KOPT-K1 (cell line): ENCODE measurements at regions not wholly inside any gene's neighbourhood (a gene's known extent, or its start where the extent isn't known, plus 50 kb on each side); places are given as distances from the start of the nearest gene placed in this dataset.
"Not testable (repeated sequence)": the region's sequence is repeated elsewhere in the genome, so short reads cannot be mapped to it uniquely, and the experiment has no call there.

Experiments used
- H3K27ac ChIP-seq: fragments of 200-600 bp; sonication (generic); 2 replicates; pipeline ENCODE4 v1.5.1; 2016; ENCODE audit warnings: antibody characterized with exemption, mild to moderate bottlenecking, low read depth, low read length; ENCODE audit not compliant: poor library complexity, severe bottlenecking
- H3K36me3 ChIP-seq: fragments of 200-600 bp; sonication (generic); 2 replicates; pipeline ENCODE4 v1.5.1; 2017; ENCODE audit warnings: antibody characterized with exemption, mild to moderate bottlenecking, low read length, moderate library complexity; ENCODE audit not compliant: insufficient read depth
- H3K9me3 ChIP-seq: fragments of 200-600 bp; sonication (generic); 2 replicates; pipeline ENCODE4 v1.5.1; 2017; ENCODE audit warnings: antibody characterized with exemption, low read length, mild to moderate bottlenecking; ENCODE audit not compliant: insufficient read depth, poor library complexity, severe bottlenecking

- no peak overlapping the region for H3K27ac ChIP-seq
- no peaks in the 10 kb centered on the region for H3K9me3 ChIP-seq
- H3K36me3 ChIP-seq, result no peaks in the 10 kb centered on the region
These were observed 157.4 kb upstream of the FOXG1 start for GRCh38 chr14:28608851-28609828.

DNA sequence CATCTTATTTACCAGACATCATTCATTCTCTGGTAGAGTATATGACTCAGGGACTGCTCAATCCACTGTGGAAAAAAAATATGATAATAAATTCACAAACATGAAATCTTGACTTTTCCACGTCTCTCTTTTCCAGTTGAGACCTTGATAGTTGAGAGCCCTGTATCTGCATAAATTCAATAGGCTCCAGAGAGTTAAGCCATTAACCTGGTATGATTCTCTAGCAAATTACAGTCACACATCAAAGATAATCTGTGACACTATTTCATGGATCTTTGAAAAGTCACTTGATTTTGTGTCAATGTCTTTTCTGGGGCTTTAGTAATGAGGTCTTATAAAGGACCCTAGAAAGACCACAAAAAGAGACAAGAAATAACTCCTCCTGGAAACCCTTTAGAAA, 154.2 kb upstream of the FOXG1 start:
- H3K36me3 ChIP-seq, result no peaks in the 10 kb centered on the region
- no peaks in the 10 kb centered on the region for H3K9me3 ChIP-seq
- H3K27ac ChIP-seq, result no peak overlapping the region

DNA sequence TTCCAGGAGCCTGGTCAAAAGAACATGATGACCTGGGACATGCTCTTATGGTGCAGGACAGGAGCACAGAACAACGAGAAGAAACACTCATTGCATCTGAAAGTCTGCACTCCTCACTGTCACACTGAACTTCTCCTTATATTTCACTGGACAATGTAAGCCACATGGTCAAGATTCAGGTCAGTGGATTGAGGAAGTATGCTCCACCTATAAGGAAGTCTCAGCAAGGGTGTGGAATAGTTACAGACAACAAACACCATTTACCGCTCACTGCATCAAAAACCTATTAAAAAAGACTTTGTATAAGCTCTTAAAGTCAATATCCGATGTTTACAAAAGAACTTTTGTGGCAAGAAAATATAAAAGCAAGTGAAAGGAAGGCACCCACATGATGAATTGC, 153.1 kb upstream of the FOXG1 start:
- Histone ChIP-seq H3K36me3 (no peaks in the 10 kb centered on the region), H3K27ac (no peak overlapping the region), H3K9me3 (no peaks in the 10 kb centered on the region)

DNA sequence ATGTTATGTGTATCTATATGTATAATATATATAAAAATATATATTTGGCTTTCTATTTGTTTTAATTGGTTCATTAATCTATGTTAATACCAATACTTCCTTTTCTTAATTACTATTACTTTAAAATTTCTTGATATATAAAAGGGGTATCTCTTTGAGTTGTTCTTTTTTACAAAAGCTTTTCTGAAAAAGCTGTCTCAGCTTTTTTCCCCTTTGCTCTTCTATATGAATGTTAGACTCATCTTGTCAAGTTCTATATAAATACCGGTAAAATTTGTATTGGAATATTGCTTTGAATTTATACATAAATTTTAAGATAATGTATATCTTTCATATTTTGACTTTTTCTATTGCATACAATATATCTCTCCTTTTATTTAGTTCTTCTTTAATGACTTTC, 139.8 kb upstream of the FOXG1 start:
- no peaks in the 10 kb centered on the region for H3K9me3 ChIP-seq
- no peak overlapping the region for H3K27ac ChIP-seq
- no peaks in the 10 kb centered on the region for H3K36me3 ChIP-seq

DNA sequence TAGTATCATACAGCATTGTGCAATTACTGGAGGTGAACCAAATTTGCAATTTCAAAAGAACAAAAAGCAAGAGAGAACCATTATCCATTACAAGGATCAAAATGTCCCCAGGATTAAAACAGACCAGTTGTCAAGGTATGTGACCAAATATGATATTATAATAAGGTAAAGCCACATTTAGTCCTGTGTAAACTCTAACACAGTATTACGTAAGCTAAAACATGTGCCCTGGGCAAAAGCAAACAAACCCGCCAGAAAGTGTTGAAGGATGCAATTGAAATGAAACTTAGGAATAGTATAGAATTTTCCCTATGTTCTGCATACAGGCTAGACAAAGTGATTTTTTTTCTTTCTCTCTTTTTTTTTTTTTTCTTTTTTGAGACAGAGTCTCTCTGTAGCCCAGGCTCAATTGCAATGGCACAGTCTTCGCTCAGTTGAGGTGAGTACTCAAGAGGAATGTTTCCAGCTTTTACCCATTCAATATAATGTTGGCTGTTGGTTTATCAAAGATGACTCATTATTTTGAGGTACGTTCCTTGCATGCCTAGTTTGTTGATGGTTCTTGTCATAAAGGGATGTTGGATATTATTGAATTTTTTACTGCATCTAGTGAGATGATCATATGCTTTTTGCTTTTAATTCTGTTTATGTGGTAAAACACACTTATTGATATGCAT, 137.1 kb upstream of the FOXG1 start:
- H3K36me3 ChIP-seq, result no peaks in the 10 kb centered on the region
- H3K9me3 ChIP-seq, result no peaks in the 10 kb centered on the region

GRCh38 chr14:28630100-28630499, 136.5 kb upstream of the FOXG1 start:
- no peaks in the 10 kb centered on the region for H3K9me3 ChIP-seq
- no peak overlapping the region for H3K27ac ChIP-seq
- H3K36me3 ChIP-seq, result no peaks in the 10 kb centered on the region

More for the DNA sequence above, 137.1 kb upstream of the FOXG1 start:
- no peak overlapping the region for H3K27ac ChIP-seq

- no peaks in the 10 kb centered on the region for H3K36me3 ChIP-seq
- H3K27ac ChIP-seq, result no peak overlapping the region
- no peaks in the 10 kb centered on the region for H3K9me3 ChIP-seq
These were observed 131.2 kb upstream of the FOXG1 start for GRCh38 chr14:28635387-28635786.

GRCh38 chr14:28635816-28636215, 130.8 kb upstream of the FOXG1 start:
- H3K27ac ChIP-seq, H3K36me3 ChIP-seq, H3K9me3 ChIP-seq: not testable (repeated sequence)

- not testable (repeated sequence) for H3K27ac ChIP-seq, H3K36me3 ChIP-seq, H3K9me3 ChIP-seq
These were observed 125.4 kb upstream of the FOXG1 start for GRCh38 chr14:28641189-28641588.

DNA sequence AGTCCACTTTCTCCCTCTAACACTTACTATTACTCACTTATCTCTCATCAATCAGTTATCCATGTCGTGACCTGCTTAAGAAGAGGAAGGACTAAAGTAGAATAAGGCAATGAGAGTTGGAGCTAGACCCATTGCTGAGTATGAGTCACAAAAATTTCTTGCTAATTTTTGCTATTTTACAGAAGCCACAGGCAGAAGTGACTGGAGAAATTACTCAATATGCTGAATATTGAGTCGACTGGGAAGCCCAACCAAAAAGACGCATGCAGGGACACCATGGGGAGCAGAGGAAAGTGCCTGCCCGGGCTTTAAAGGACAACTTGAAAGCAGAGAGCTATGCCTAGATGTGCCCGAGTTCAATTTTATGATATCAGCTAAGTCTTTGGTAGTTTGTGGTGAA, 115.4 kb upstream of the FOXG1 start:
- H3K9me3 ChIP-seq, result no peaks in the 10 kb centered on the region
- H3K27ac ChIP-seq, result no peak overlapping the region
- no peaks in the 10 kb centered on the region for H3K36me3 ChIP-seq

GRCh38 chr14:28652782-28653181, 113.8 kb upstream of the FOXG1 start:
- Histone ChIP-seq H3K36me3 (no peaks in the 10 kb centered on the region), H3K27ac (no peak overlapping the region), H3K9me3 (no peaks in the 10 kb centered on the region)

GRCh38 chr14:28653521-28653920, 113.1 kb upstream of the FOXG1 start:
- no peak overlapping the region for H3K27ac ChIP-seq
- H3K36me3 ChIP-seq, result no peaks in the 10 kb centered on the region
- H3K9me3 ChIP-seq, result no peaks in the 10 kb centered on the region

- Histone ChIP-seq H3K27ac (no peak overlapping the region), H3K36me3 (no peaks in the 10 kb centered on the region), H3K9me3 (no peaks in the 10 kb centered on the region)
These were observed 109.8 kb upstream of the FOXG1 start for GRCh38 chr14:28656704-28657255.

GRCh38 chr14:28661171-28661772, 105.3 kb upstream of the FOXG1 start:
- Histone ChIP-seq H3K27ac (no peak overlapping the region), H3K9me3 (no peaks in the 10 kb centered on the region), H3K36me3 (no peaks in the 10 kb centered on the region)

GRCh38 chr14:28666961-28667360, 99.6 kb upstream of the FOXG1 start:
- H3K27ac ChIP-seq, result no peak overlapping the region
- H3K9me3 ChIP-seq, result no peaks in the 10 kb centered on the region
- no peaks in the 10 kb centered on the region for H3K36me3 ChIP-seq
